Tibial artery (tissue), 4 donors: ENCODE measurements at regions not wholly inside any gene's neighbourhood (a gene's known extent, or its start where the extent isn't known, plus 50 kb on each side); places are given as distances from the start of the nearest gene placed in this dataset.

Experiments
- DNase-seq, 2 donors: peaks; one replicate each; pipeline ENCODE4 v3.0.0-alpha.2; 2019
- H3K27ac ChIP-seq, 2 donors: fragments of 200-600 bp; sonication (generic) in 1 of 2; 1 replicate in 1 of 2; 2 replicates in 1 of 2; pipeline ENCODE4 v1.5.1; 2018 to 2019; ENCODE audit warnings: mild to moderate bottlenecking in 1 of 2
- H3K27me3 ChIP-seq, 2 donors: fragments of 200-600 bp; sonication (generic) in 1 of 2; one replicate each; pipeline versions ENCODE4 v1.5.1 to v1.6.0; 2016 to 2019
- H3K36me3 ChIP-seq, 3 donors: fragments of 200-600 bp; sonication (generic) in 2 of 3; one replicate each; pipeline ENCODE4 v1.5.1; 2016 to 2019; ENCODE audit warnings: mild to moderate bottlenecking in 2 of 3
- H3K4me1 ChIP-seq, 4 donors: fragments of 200-600 bp; sonication (generic) in 2 of 4; 1 replicate in 3 of 4; 2 replicates in 1 of 4; pipeline ENCODE4 v1.5.1; 2016 to 2019
- H3K4me3 ChIP-seq, 2 donors: fragments of 200-600 bp; sonication (generic) in 1 of 2; 1 replicate in 1 of 2; 2 replicates in 1 of 2; pipeline ENCODE4 v1.5.1; 2018 to 2019; ENCODE audit warnings: mild to moderate bottlenecking in 2 of 2
- H3K9me3 ChIP-seq, 3 donors: fragments of 200-600 bp; sonication (generic) in 1 of 3; one replicate each; pipeline ENCODE4 v1.5.1; 2016 to 2019
- intact Hi-C: fragments of 100-400 bp; cut with DNase I; formaldehyde crosslinking; loops from one replicate; pipeline ENCODE4 v1.15.0; 2023; ENCODE audit warnings: low total_unique reads
- TF ChIP-seq, protein P1 (sequence below), 2 experiments: fragments of 200-600 bp in 1 of 2; fragments of 450-650 bp in 1 of 2; IDR thresholded peaks; one replicate each; pipeline ENCODE4 v1.5.1; 2017 to 2019; ENCODE audit warnings: antibody characterized with exemption in 2 of 2, mild to moderate bottlenecking in 1 of 2, moderate library complexity in 1 of 2

DNA sequence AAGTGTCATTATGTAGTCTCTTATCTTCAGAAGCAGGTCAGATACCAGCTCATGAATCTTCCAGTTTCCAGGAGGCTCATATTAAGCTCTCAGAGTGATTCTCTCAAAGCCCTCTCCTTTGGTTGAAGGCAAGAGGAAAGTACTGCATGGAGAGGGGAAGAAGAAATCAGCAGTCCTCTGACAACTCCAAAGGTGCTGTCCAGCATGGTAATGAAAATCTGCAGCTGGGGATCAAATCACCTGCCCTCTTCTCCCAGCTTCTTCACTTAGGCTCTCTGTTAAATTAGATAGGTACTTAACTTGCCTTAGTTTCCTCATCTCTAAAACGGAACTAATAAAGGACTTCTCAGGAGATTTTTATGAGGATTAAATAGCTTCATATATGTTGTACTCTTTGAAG is 738.8 kb upstream of the GOLIM4 start:
- no peaks in the 10 kb centered on the region for H3K4me1 ChIP-seq
- DNase-seq, result no peak
- intact Hi-C loops, result no loop called here
- TF ChIP-seq, protein P1, sequence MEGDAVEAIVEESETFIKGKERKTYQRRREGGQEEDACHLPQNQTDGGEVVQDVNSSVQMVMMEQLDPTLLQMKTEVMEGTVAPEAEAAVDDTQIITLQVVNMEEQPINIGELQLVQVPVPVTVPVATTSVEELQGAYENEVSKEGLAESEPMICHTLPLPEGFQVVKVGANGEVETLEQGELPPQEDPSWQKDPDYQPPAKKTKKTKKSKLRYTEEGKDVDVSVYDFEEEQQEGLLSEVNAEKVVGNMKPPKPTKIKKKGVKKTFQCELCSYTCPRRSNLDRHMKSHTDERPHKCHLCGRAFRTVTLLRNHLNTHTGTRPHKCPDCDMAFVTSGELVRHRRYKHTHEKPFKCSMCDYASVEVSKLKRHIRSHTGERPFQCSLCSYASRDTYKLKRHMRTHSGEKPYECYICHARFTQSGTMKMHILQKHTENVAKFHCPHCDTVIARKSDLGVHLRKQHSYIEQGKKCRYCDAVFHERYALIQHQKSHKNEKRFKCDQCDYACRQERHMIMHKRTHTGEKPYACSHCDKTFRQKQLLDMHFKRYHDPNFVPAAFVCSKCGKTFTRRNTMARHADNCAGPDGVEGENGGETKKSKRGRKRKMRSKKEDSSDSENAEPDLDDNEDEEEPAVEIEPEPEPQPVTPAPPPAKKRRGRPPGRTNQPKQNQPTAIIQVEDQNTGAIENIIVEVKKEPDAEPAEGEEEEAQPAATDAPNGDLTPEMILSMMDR (IDR thresholded peaks at IDR 0.05), result no peak
- no peak overlapping the region for H3K4me3 ChIP-seq
- no peaks in the 10 kb centered on the region for H3K27me3 ChIP-seq
- H3K9me3 ChIP-seq, result no peaks in the 10 kb centered on the region
- H3K27ac ChIP-seq, result no peak overlapping the region
- no peaks in the 10 kb centered on the region for H3K36me3 ChIP-seq

DNA sequence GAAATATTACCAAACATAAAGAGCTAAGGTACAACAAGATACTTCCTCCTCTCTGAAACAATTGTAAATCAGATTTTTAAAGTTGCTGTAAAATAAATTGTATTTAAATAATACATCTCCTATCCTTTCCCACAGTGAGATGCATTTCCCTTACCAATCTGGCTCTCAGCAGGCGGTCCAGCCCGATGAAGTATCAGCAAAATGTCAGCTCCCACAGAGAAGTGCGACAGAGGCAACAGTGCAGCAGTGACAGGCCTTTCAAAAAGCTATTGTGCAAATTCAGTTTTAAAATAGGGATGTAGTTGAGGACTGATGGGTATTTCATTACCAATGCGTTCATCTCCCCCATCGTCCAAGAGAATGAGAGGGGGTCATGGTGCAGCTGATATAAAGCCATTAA is 733.2 kb upstream of the GOLIM4 start:
- TF ChIP-seq, protein P1 (IDR thresholded peaks at IDR 0.05), result no peak

DNA sequence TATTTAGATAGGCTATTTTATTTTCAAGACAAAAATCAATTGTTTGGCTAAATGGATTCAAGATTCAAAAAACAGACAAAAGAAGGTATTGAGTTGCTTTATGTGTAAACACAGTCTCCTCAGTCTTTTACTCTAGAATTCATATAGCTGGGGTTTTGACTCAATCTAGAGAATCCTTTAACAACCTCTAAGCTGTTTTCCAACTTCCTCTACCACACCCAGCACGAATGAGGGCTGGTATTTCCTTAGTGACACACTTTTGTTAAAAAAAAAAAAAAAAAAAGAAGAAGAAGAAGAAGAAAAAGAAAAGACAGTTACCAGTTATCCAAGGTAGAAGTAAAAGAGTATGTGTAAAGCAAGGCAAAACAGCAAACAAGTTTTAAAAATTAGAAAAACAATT is 732.8 kb upstream of the GOLIM4 start:
- intact Hi-C loops, result no loop called here

More for the DNA sequence above, 733.2 kb upstream of the GOLIM4 start:
- intact Hi-C loops, result no loop called here
- no peak overlapping the region for H3K27ac ChIP-seq
- H3K36me3 ChIP-seq, result no peaks in the 10 kb centered on the region
- H3K4me3 ChIP-seq, result no peak overlapping the region
- no peaks in the 10 kb centered on the region for H3K9me3 ChIP-seq
- DNase-seq, result no peak
- no peaks in the 10 kb centered on the region for H3K4me1 ChIP-seq
- H3K27me3 ChIP-seq, result no peaks in the 10 kb centered on the region

DNA sequence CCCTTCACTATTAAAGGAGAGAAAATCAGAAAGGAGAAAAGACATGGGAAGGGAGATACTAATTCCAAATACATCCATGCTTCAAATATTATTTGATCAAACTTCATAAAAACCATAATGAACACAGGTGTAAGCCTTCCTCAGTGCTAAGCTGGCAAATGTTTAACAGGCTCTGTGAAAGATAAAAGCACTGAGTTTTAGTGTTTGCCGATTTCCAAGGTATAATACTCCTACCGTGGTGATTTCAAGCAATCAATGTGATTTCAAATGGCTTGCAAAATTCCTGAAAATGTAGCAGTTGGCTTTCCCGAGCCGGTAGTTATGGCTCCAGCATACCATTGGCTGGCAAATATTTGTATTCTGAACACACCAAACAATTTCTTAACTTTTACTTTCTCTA is 732.3 kb upstream of the GOLIM4 start:
- DNase-seq, result no peak
- intact Hi-C loops, result no loop called here
- TF ChIP-seq, protein P1 (IDR thresholded peaks at IDR 0.05), result no peak
- H3K27me3 ChIP-seq, result no peaks in the 10 kb centered on the region
- no peaks in the 10 kb centered on the region for H3K9me3 ChIP-seq
- no peak overlapping the region for H3K27ac ChIP-seq
- H3K4me1 ChIP-seq, result no peaks in the 10 kb centered on the region
- no peak overlapping the region for H3K4me3 ChIP-seq
- no peaks in the 10 kb centered on the region for H3K36me3 ChIP-seq

More for the DNA sequence above, 732.8 kb upstream of the GOLIM4 start:
- H3K27ac ChIP-seq, result no peak overlapping the region
- H3K9me3 ChIP-seq, result no peaks in the 10 kb centered on the region
- TF ChIP-seq, protein P1 (IDR thresholded peaks at IDR 0.05), result no peak
- no peaks in the 10 kb centered on the region for H3K4me1 ChIP-seq
- no peaks in the 10 kb centered on the region for H3K27me3 ChIP-seq
- no peak for DNase-seq
- H3K36me3 ChIP-seq, result no peaks in the 10 kb centered on the region
- no peak overlapping the region for H3K4me3 ChIP-seq

DNA sequence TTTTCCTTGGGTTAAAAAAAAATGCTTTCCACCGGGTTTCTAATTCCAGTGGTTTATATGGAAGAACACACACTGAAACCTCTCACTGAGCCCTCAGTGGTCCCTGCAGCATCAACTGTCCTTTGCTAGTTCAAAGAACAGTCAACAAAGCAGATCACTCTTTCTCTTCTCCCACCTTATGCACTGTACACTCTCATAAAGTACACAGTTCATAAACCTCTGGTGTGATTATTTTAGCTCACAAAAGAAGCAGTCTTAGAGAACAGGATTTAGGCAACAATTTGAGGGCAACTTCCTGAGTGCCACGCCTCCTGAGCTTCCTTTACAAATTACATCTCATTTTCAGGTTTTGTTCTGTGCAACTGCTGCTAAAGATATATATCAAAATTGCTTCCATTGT is 728.4 kb upstream of the GOLIM4 start:
- Histone ChIP-seq H3K9me3 (no peaks in the 10 kb centered on the region), H3K36me3 (no peaks in the 10 kb centered on the region), H3K4me3 (no peak overlapping the region), H3K27ac (no peak overlapping the region), H3K4me1 (no peaks in the 10 kb centered on the region), H3K27me3 (no peaks in the 10 kb centered on the region)
- intact Hi-C loops, result no loop called here
- TF ChIP-seq, protein P1 (IDR thresholded peaks at IDR 0.05), result no peak
- DNase-seq, result no peak

DNA sequence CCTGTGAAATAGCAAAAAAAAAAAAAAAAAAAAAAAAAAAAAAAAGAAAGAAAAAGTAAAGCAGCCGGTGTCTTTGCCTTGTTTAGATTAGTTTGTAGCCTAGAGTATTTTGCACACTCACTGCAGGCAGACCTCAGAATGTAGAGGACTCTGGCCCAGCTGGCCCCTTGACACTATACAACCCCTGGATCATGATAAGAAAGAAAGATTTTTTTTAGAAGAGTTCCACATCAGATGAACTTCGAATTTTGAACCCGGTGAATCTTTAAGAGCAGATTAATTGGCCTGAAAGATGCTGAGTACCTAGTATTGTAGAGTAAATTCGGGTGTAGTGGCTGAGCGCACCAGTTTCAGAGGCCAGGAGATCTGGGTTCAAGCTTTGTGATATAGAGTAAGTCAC is 727.7 kb upstream of the GOLIM4 start:
- no peaks in the 10 kb centered on the region for H3K36me3 ChIP-seq
- TF ChIP-seq, protein P1 (IDR thresholded peaks at IDR 0.05), result no peak
- H3K27ac ChIP-seq, result no peak overlapping the region
- H3K9me3 ChIP-seq, result no peaks in the 10 kb centered on the region
- no peak overlapping the region for H3K4me3 ChIP-seq
- intact Hi-C loops, result no loop called here
- H3K27me3 ChIP-seq, result no peaks in the 10 kb centered on the region
- no peaks in the 10 kb centered on the region for H3K4me1 ChIP-seq
- no peak for DNase-seq
